Spleen (tissue), 7 donors: ENCODE measurements at regions not wholly inside any gene's neighbourhood (a gene's known extent, or its start where the extent isn't known, plus 50 kb on each side); places are given as distances from the start of the nearest gene placed in this dataset.

ENCODE experiments used
- POLR2A ChIP-seq, 3 donors: fragments of 450-650 bp; IDR thresholded peaks; one replicate each; pipeline ENCODE4 v1.5.1; 2017; ENCODE audit warnings: antibody characterized with exemption in 3 of 3, mild to moderate bottlenecking in 1 of 3
- POLR2AphosphoS5 ChIP-seq, 3 donors: sonication (generic); formaldehyde crosslinking; IDR thresholded peaks; one replicate each; pipeline ENCODE4 v1.5.1; 2017; ENCODE audit warnings: antibody characterized with exemption in 3 of 3
- TF ChIP-seq, protein P1 (sequence below), 11 experiments: fragments of 200-600 bp in 7 of 11; fragments of 450-650 bp in 4 of 11; sonication (generic) in 4 of 11; IDR thresholded peaks in 8 of 11; conservative IDR thresholded peaks in 3 of 11; 1 replicate in 7 of 11; 2 replicates in 4 of 11; pipeline versions ENCODE4 v1.4.0 to v1.8.0; 2016 to 2021; ENCODE audit warnings: antibody characterized with exemption in 11 of 11, inconsistent platforms in 4 of 11, mild to moderate bottlenecking in 1 of 11
- donor health status: DM: no; HTN: no; CAD: no; lungs with moderate emphysema.
- donor health status: DM: no; HTN: no; CAD: no.
- donor health status: DM: no; HTN: no; CAD: no.

DNA sequence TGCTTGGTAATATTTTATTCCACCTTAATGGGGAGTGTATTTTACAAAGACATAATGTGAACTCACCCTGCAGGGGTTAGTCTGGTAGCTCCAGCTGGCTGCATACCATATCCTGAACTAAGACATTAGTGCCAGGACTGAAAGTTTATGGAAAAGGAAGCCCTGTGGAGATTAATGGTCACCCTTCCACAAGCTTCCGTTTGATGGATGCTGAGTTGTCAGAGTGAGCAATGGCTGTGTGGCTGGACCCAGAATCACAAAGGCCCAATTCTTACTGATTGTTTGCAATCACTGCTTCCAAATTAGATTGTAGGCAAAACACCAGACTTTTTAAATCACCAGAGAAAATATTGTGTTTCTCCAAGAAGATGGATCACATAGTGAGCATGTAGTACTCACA lies 90.1 kb upstream of the TRPC7 start:
- TF ChIP-seq, protein P1, sequence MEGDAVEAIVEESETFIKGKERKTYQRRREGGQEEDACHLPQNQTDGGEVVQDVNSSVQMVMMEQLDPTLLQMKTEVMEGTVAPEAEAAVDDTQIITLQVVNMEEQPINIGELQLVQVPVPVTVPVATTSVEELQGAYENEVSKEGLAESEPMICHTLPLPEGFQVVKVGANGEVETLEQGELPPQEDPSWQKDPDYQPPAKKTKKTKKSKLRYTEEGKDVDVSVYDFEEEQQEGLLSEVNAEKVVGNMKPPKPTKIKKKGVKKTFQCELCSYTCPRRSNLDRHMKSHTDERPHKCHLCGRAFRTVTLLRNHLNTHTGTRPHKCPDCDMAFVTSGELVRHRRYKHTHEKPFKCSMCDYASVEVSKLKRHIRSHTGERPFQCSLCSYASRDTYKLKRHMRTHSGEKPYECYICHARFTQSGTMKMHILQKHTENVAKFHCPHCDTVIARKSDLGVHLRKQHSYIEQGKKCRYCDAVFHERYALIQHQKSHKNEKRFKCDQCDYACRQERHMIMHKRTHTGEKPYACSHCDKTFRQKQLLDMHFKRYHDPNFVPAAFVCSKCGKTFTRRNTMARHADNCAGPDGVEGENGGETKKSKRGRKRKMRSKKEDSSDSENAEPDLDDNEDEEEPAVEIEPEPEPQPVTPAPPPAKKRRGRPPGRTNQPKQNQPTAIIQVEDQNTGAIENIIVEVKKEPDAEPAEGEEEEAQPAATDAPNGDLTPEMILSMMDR (IDR thresholded peaks at IDR 0.05 in 8 of 11, conservative IDR thresholded peaks at IDR 0.05 in 3 of 11), result no peak
- TF ChIP-seq POLR2AphosphoS5 (IDR thresholded peaks at IDR 0.05) (no peak), POLR2A (IDR thresholded peaks at IDR 0.05) (no peak)
